GM23338 (cell line): ENCODE measurements at regions not wholly inside any gene's neighbourhood (a gene's known extent, or its start where the extent isn't known, plus 50 kb on each side); places are given as distances from the start of the nearest gene placed in this dataset.

Experiments used
- ATAC-seq: fragments of 200-7000 bp; cut with Tn5 transposase; 3 replicates; pipeline ENCODE4 v1.9.1; 2020
- DNase-seq: peaks from one replicate; pipeline ENCODE4 v3.0.0-alpha.2; 2015; ENCODE audit warnings: low spot score
- H2AFZ ChIP-seq: fragments of 200-600 bp; sonication (generic); 2 replicates; pipeline ENCODE4 v1.8.0; 2016; ENCODE audit warnings: antibody characterized with exemption, mild to moderate bottlenecking, moderate library complexity
- H3F3A ChIP-seq: fragments of 200-600 bp; sonication (generic); replicated peaks from 2 replicates; pipeline ENCODE4 v1.8.0; 2017; ENCODE audit warnings: antibody characterized with exemption, mixed run types, low read depth
- H3K27ac ChIP-seq: fragments of 200-600 bp; sonication (generic); 2 replicates; pipeline ENCODE4 v1.6.1; 2016; ENCODE audit warnings: low read depth
- H3K27me3 ChIP-seq: fragments of 200-600 bp; sonication (generic); 2 replicates; pipeline ENCODE4 v1.8.0; 2016; ENCODE audit warnings: mild to moderate bottlenecking, mixed run types, moderate library complexity; ENCODE audit not compliant: insufficient read depth
- H3K36me3 ChIP-seq: fragments of 200-600 bp; sonication (generic); 2 replicates; pipeline ENCODE4 v1.8.0; 2016; ENCODE audit warnings: mild to moderate bottlenecking; ENCODE audit not compliant: insufficient read depth
- H3K4me1 ChIP-seq: fragments of 200-600 bp; sonication (generic); 2 replicates; pipeline ENCODE4 v1.8.0; 2016; ENCODE audit warnings: mild to moderate bottlenecking, moderate library complexity; ENCODE audit not compliant: insufficient read depth
- H3K4me2 ChIP-seq: fragments of 200-600 bp; sonication (generic); 2 replicates; pipeline ENCODE4 v1.7.1; 2017; ENCODE audit warnings: mixed run types
- H3K4me3 ChIP-seq: fragments of 200-600 bp; sonication (generic); 2 replicates; pipeline ENCODE4 v1.6.1; 2016; ENCODE audit warnings: mixed run types
- H3K79me2 ChIP-seq: fragments of 200-600 bp; sonication (generic); replicated peaks from 2 replicates; pipeline ENCODE4 v1.8.0; 2017; ENCODE audit warnings: mild to moderate bottlenecking; ENCODE audit not compliant: insufficient read depth
- H3K9me2 ChIP-seq: fragments of 200-600 bp; sonication (generic); 2 replicates; pipeline ENCODE4 v1.8.0; 2017; ENCODE audit not compliant: insufficient read depth
- H4K20me1 ChIP-seq: fragments of 200-600 bp; sonication (generic); replicated peaks from 2 replicates; pipeline ENCODE4 v1.8.0; 2017; ENCODE audit warnings: mild to moderate bottlenecking; ENCODE audit not compliant: insufficient read depth
- H3K27ac Mint-ChIP-seq: 2 replicates; pipeline ENCODE4 v1.8.0; 2020; ENCODE audit warnings: inconsistent platforms, mild to moderate bottlenecking, moderate library complexity, mixed read lengths
- H3K27me3 Mint-ChIP-seq: 3 replicates; pipeline ENCODE4 v1.8.0; 2022; ENCODE audit warnings: low read depth, mild to moderate bottlenecking, moderate library complexity, mixed read lengths, inconsistent platforms; ENCODE audit not compliant: insufficient read depth, poor library complexity
- H3K36me3 Mint-ChIP-seq: 3 replicates; pipeline ENCODE4 v1.8.0; 2021; ENCODE audit warnings: low read depth, mild to moderate bottlenecking, inconsistent platforms, moderate library complexity, mixed read lengths
- H3K4me1 Mint-ChIP-seq: 3 replicates; pipeline ENCODE4 v1.8.0; 2020; ENCODE audit warnings: mild to moderate bottlenecking, inconsistent platforms, mixed read lengths
- H3K4me3 Mint-ChIP-seq: 3 replicates; pipeline ENCODE4 v1.8.0; 2021; ENCODE audit warnings: moderate library complexity, mild to moderate bottlenecking, inconsistent platforms, mixed read lengths
- H3K9me3 Mint-ChIP-seq: 3 replicates; pipeline ENCODE4 v1.8.0; 2020; ENCODE audit warnings: moderate library complexity, mild to moderate bottlenecking, inconsistent platforms, mixed read lengths
- CREB1 ChIP-seq: fragments of 250-450 bp; sonication (Bioruptor Pico); IDR thresholded peaks from 2 replicates; pipeline ENCODE4 v1.5.0; 2020; ENCODE audit warnings: low read depth, mild to moderate bottlenecking, moderate library complexity
- CTCF ChIP-seq, 2 experiments: fragments of 200-600 bp in 1 of 2; sonication (generic) in 1 of 2; conservative IDR thresholded peaks; 2 replicates each; pipeline versions ENCODE4 v1.5.1 to v1.6.1; 2016 to 2017; ENCODE audit warnings: antibody characterized with exemption in 2 of 2, low read depth in 2 of 2, mild to moderate bottlenecking in 2 of 2, moderate library complexity in 1 of 2
- ETS1 ChIP-seq: IDR thresholded peaks from 2 replicates; pipeline ENCODE4 v1.6.1; 2016; ENCODE audit warnings: antibody characterized with exemption
- EZH2 ChIP-seq: fragments of 200-600 bp; sonication (generic); IDR thresholded peaks from one replicate; pipeline ENCODE4 v1.8.0; 2017; ENCODE audit warnings: antibody characterized with exemption, mild to moderate bottlenecking, low read depth; ENCODE audit not compliant: unreplicated experiment
- EZH2phosphoT487 ChIP-seq: fragments of 200-600 bp; sonication (generic); IDR thresholded peaks from one replicate; pipeline ENCODE4 v1.8.1; 2018; ENCODE audit warnings: antibody characterized with exemption; ENCODE audit not compliant: unreplicated experiment
- JUNB ChIP-seq: IDR thresholded peaks from one replicate; pipeline ENCODE4 v1.6.1; 2016; ENCODE audit warnings: antibody characterized with exemption; ENCODE audit not compliant: unreplicated experiment
- NANOG ChIP-seq: IDR thresholded peaks from 2 replicates; pipeline ENCODE4 v1.6.1; 2016; ENCODE audit warnings: antibody characterized with exemption, borderline replicate concordance
- POLR2AphosphoS5 ChIP-seq: IDR thresholded peaks from 2 replicates; pipeline ENCODE4 v1.6.1; 2016; ENCODE audit warnings: antibody characterized with exemption, low read depth
- REST ChIP-seq: IDR thresholded peaks from one replicate; pipeline ENCODE4 v1.6.1; 2018; ENCODE audit warnings: antibody characterized with exemption; ENCODE audit not compliant: unreplicated experiment
- STAT1 ChIP-seq: IDR thresholded peaks from one replicate; pipeline ENCODE4 v1.6.1; 2016; ENCODE audit warnings: antibody characterized with exemption; ENCODE audit not compliant: unreplicated experiment
- ZNF114 ChIP-seq: fragments of 250-450 bp; sonication (Bioruptor Pico); IDR thresholded peaks from 2 replicates; pipeline ENCODE4 v1.5.0; 2020; ENCODE audit warnings: mild to moderate bottlenecking, moderate library complexity
- ZNF331 ChIP-seq: fragments of 250-450 bp; sonication (Bioruptor Pico); IDR thresholded peaks from 2 replicates; pipeline ENCODE4 v1.5.0; 2020; ENCODE audit warnings: low read depth, mild to moderate bottlenecking, moderate library complexity
- ZNF462 ChIP-seq: fragments of 250-450 bp; sonication (Bioruptor Pico); IDR thresholded peaks from 2 replicates; pipeline ENCODE4 v1.5.0; 2020; ENCODE audit warnings: mild to moderate bottlenecking, moderate library complexity

- no peak for TF ChIP-seq ZNF331
- TF ChIP-seq ETS1 = no peak
- TF ChIP-seq ZNF114 (CRISPR knock-in tag) = no peak
- TF ChIP-seq ZNF462 (CRISPR knock-in tag) = no peak
- TF ChIP-seq POLR2AphosphoS5 = no peak
- no peak for TF ChIP-seq REST
- TF ChIP-seq NANOG = no peak
- TF ChIP-seq CREB1 (CRISPR knock-in tag) = no peak
- no peak for TF ChIP-seq CTCF (conservative IDR thresholded peaks at IDR 0.05; ENCODE audit: low read depth in 2 of 2)
- TF ChIP-seq STAT1 = no peak
- TF ChIP-seq EZH2phosphoT487 = no peak
- no peak for TF ChIP-seq EZH2
- no peak for TF ChIP-seq JUNB
- no peaks in the 10 kb centered on the region for H4K20me1 ChIP-seq
- no peak overlapping the region for H3K27ac Mint-ChIP-seq
Observed at GRCh38 chr3:153349108-153349499, 187.1 kb downstream of the RAP2B start.

More at GRCh38 chr3:153349108-153349499, 187.1 kb downstream of the RAP2B start:
- H3K4me2 ChIP-seq = peak overlapping the region; percentile 27
- no peak overlapping the region for H3K4me3 Mint-ChIP-seq
- 0 out of 2 replicates have a peak, but pooled peaks cover 2% of the 10 kb centered on the region for H3K9me2 ChIP-seq
- no peak for ATAC-seq
- H3K79me2 ChIP-seq = no peaks in the 10 kb centered on the region
- H3K36me3 ChIP-seq = no peaks in the 10 kb centered on the region; the same call in 1 of the 2 replicates
- peaks cover 22% of the 10 kb centered on the region for H3K4me1 Mint-ChIP-seq
- no peaks in the 10 kb centered on the region for H3F3A ChIP-seq
- H3K4me3 ChIP-seq = no peak overlapping the region
- DNase-seq = no peak
- H3K9me3 Mint-ChIP-seq = peaks cover 34% of the 10 kb centered on the region
- H3K27ac ChIP-seq = no peak overlapping the region
- peaks cover 30% of the 10 kb centered on the region for H3K36me3 Mint-ChIP-seq
- no peak overlapping the region for H2AFZ ChIP-seq
- H3K27me3 ChIP-seq = peaks cover 49% of the 10 kb centered on the region
- peaks cover 12% of the 10 kb centered on the region for H3K4me1 ChIP-seq
- H3K27me3 Mint-ChIP-seq = peaks cover 27% of the 10 kb centered on the region
